ENCODE measurements at regions not wholly inside any gene's neighbourhood (a gene's known extent, or its start where the extent isn't known, plus 50 kb on each side); places are given as distances from the start of the nearest gene placed in this dataset.

DNA sequence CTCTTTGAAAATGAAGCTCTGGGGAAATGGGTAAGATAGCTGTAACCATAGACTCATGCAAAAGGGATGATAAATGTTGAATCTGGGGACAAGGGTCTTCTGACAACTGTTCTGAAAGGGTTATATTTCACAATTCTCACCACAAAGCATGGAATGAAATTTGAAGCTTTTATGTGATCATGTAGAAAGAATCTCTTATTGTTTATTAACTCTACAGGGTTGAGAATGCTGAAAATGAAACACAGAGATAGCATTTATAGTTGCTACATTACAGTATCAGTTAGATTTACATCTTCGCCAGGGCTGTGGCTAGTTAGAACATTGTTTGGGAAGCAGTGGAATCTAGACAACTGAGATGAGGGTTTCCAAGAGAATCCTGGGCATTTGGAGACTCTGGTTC, 97.4 kb upstream of the LHCGR start:
- DNase-seq: no peak

DNA sequence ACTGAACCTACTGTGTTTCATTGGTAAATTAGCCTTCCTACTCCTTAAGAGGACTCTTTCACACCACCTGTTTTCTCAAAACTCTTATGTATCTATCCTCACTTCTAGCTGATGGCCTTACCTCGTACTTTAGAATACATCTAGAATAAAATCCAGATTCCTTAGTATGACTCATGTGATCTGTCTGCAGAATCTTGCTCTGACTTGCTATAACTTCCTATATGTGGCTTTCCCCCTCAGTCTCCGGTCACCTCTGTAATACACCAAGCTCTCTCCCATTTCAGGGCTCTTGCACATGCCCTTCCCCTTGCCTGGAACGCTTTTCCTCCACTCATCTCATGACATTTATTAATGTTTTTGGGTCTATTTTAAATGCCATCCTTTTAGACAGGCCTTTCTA, 95.6 kb upstream of the LHCGR start:
- no peak for DNase-seq

DNA sequence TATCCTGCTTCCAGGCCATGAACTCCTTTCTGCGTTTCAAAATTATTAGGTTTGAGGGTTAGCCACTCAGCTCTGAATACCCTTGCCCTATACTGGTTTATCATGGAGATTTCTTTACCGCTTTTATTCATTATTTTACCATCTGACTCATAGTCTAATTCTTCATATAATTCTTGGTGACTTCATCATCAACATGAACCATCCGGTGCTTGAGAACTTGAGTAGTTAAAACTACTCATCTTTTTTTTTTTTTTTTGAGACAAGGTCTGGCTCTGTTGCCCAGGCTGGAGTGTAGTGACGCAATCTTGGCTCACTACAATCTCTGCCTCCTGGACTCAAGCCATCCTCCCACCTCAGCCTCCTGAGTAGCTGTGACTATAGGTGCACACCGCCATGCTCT, 94.2 kb upstream of the LHCGR start:
- DNase-seq: no peak

DNA sequence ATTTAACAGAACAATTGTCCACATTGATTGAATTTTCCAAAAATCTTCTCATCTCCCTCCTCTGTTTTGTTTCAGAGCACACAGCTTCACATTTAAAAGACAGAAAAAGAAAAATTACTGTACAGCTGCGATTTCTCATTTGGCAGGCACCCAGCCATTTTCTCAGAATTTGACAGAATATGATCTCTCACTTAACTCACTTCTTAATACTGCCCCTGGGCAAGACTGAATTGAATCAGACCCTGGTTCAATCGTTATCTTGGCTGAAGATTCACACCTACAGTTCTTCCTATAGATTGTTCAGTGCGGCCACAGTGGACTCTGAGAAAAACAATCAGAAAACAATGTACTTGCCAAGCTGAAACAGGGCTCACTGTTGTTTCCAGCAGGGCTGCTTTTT, 90.2 kb upstream of the LHCGR start:
- no peak for DNase-seq

DNA sequence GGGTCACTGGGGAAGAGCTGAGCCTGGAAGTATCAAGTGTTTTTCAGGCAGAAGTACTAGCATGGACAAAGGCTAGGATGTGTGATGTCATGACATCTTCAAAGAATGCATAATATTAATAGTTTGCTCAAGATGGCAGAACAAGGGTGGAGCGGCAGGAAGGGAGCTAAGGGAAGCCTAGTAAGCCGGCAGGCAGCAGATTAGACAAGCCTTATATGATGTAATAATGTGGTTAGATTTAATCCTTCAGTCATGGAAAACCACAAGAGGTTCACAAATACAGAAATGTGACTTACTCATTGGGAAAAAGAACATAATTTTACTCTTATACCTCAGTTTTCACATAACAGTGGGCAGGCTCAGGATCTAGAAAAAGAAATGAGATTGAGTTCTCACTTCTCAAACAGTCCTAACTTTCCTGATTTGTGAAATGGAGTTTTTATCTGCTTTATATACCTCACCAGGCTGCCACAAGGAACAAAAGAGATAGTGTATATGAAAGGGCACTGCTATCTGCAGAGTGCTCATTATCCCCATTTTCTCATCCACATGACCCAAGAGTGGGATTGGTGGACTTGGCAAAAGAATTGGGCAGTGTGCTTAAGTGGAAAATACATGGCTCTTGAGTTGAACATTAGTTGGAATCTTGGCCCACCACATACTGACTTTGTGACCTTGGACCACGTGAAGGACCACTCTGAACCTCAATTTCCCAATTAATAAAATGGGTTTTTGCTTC, 89.1 kb upstream of the LHCGR start:
- DNase-seq: no peak

DNA sequence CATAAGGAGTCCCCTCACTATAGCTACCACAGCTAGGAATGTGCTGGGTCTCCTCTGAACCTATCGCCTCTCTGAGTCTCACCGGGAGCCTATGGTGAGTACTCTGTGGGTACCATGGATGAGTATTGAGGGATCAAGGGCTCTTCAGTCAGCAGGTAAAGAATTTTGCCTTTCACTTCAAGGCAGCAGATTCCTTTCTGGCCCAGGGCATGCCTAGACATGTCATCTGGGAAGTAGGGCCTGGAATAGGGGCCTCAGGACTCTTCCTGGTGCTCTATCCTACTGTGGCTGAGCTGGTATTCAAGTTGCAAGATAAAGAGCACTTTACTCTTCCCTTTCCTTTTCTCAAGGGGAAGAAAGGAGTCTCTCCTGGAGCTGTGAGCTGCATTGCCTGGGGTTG, 85.6 kb upstream of the LHCGR start:
- no peak for DNase-seq

DNA sequence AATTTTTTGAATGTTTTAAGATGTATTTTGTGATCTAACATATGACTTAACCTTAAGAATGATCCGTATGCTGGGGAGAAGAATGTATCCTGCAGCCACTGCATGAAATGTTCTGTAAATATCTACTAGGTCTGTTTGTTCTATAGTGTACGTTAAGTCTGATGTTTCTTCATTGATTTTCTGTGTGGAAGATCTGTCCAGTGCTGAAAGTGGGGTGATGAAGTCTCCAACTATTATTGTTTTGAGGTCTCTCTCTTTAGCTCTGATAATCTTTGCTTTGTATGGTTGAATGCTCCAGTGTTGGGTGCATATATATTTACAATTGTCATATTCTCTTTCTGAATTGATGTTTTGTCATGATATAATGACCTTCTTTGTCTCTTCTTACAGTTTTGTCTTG, 82.5 kb upstream of the LHCGR start:
- no peak for DNase-seq

DNA sequence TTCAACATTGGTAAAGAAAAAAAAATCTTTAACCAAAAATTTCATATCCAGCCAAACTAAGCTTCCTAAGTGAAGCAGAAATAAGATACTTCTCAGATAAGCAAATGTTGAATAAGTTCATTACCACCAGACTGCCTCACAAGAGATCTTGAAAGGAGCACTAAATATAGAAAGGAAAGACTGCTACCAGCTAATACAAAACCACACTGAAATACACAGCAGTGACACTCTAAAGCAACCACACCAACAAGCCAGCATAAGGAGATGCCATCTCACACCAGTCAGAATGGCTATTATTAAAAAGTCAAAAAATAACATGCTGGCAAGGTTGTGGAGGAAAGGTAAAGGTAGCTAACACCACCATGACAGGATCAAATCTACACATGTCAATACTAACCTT, 74.0 kb upstream of the LHCGR start:
- no peak for DNase-seq

DNA sequence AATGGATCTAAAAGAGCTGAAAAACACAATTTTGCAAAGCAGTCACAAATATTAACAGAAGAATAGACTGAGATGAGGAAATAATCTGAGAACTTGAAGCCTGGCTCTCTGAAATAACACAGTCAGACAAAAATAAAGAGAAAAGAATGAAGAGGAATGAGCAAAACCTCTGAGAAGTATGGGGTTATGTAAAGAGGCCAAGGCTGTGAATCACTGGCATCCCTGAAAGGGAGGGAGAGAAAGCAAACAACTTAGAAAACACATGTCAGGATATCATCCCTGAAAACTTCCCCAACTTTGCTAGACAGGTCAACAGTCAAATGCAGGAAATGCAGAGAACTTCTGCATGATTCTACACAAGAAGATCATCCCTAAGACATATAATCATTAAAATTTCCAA, 73.5 kb upstream of the LHCGR start:
- DNase-seq: no peak

DNA sequence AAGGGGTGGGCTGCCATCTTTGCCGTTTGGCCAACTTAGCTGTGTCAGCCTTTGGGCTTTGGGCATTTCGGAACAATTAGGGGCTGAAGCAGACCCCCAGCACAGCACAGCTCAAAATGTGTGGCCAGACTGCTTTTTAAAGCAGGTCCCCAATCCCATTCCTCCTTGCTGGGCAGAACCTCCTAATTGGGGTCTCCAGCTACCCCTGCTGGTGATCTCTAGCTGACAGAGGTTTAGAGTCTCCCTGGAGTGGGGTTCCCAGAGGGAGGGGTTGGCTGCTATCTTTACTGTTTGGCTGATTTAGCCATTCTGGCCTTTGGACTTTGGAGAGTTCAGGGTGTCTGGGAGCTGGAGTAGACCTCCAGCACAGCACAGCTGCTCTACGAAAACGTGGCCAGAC, 71.5 kb upstream of the LHCGR start:
- no peak for DNase-seq

DNA sequence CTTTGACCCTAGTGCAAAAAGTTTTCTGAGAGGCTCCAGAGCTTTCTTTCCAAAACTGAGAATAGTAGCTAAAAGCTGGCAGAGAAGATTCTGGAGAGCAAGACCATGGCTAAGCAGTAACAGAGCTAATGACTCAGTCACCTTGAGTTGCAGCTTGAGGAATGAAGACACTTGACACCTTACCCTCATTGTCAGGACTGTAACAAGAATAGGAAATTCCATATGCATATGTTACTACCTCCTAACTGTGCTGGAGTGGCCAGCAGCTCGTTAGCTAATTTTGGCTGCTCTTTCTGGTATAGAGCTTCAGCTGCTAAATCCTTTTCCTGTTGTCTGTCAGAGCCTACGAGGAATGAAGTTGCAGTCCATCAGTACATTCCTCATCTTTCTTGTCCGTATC, 68.6 kb upstream of the LHCGR start:
- DNase-seq: no peak

DNA sequence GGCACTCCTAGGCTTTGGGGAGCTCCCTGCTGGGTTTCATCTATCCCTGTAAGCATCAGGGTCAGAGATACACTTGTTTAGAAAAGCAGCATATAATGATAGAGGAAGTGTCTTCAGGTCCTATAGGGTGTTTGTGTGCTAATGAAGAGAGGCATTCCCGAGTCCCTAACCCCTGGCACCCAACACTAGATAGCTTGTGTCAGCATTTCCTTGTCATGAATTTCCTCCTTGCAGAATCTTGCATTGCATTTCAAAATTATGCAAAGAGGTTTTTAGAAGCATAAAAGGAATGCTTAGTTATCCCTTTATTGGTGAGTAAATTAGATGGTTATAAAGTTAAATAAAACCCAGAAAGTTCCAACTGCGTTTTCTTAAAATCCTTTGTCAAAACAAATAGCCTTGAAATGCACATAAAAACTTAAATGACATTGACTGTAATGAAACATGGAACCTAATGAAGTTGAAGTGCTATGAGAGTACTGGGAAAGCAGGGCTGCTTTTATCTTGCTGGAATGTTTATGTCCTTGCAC, 63.7 kb upstream of the LHCGR start:
- DNase-seq: no peak

DNA sequence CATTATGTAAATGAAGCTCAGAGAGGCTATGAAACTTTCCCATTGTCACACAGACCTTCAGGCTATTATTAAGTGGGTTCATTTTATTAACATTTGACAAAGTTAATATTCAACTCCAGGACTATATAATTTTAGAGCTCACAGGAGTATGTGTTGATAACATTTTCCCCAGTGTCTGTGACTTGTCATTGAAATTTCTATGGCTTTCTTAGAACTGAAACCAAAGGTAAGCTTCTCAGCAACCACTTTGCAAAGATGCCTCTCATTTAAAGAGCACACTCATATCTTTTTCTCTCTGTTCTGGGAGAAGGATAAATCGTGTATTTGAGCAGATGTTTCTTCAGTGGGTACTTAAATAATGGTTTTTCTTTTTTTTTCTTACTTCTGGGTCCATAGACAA, 61.8 kb upstream of the LHCGR start:
- DNase-seq: no peak

DNA sequence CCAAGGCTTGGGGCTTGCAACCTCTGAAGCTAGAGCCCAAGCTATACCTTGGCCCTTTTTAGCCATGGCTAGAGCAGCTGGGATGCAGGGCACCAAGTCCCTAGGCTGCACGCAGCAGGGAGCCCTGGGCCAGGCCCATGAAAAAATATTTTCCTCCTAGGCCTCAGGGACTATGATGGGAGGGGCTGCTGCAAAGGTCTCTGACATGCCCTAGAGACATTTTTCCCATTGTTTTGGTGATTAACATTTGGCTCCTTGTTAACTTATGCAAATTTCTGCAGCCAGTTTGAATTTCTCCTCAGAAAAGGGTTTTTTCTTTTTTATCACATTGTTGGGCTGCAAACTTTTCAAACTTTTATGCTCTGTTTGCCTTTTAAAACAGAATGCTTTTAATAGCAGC, 56.9 kb upstream of the LHCGR start:
- no peak for DNase-seq

DNA sequence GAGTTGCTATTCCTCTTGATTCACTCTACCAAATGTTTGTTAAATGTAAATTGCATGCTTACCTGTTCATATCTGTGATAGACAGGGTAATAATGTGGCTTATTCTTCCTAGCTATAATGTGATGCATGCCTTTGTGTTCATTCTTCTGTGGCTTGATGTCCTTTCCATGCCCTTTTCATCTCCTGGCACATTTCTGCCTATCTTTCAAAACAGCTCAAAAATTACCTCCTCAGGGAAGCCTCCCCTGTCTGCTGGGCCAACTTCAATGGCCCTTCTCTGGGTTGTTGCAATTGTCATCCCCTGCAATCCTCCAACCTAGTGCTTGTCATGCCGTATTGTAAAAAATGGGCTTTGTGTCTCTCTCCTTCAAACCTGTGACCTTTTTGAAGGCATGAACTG, 52.8 kb upstream of the LHCGR start:
- DNase-seq: no peak
